ENCODE measurements at regions not wholly inside any gene's neighbourhood (a gene's known extent, or its start where the extent isn't known, plus 50 kb on each side); places are given as distances from the start of the nearest gene placed in this dataset.
"Not testable (repeated sequence)": the region's sequence is repeated elsewhere in the genome, so short reads cannot be mapped to it uniquely, and the experiment has no call there.

GRCh38 chr4:189727982-189728638 is 212.6 kb upstream of the FRG1 start:
- H3K9ac ChIP-seq (ENCODE audit: low read length); H3K27me3 ChIP-seq (ENCODE audit: control insufficient read depth in 1 of 2, insufficient read depth in 2 of 2, low read length in 2 of 2); H3K4me3 ChIP-seq (ENCODE audit: low read depth in 1 of 2, low read length in 2 of 2); H3K36me3 ChIP-seq (ENCODE audit: insufficient read depth, low read length); H3K9me3 ChIP-seq (ENCODE audit: low read length); H3K4me1 ChIP-seq (ENCODE audit: insufficient read depth, low read length); H3K27ac ChIP-seq (ENCODE audit: low read depth, low read length): not testable (repeated sequence)

GRCh38 chr4:189731989-189732388 is 208.7 kb upstream of the FRG1 start:
- not testable (repeated sequence) for H3K4me1 ChIP-seq (ENCODE audit: insufficient read depth, low read length); H3K36me3 ChIP-seq (ENCODE audit: insufficient read depth, low read length); H3K27ac ChIP-seq (ENCODE audit: low read depth, low read length); H3K27me3 ChIP-seq (ENCODE audit: control insufficient read depth in 1 of 2, insufficient read depth in 2 of 2, low read length in 2 of 2); H3K9me3 ChIP-seq (ENCODE audit: low read length); H3K9ac ChIP-seq (ENCODE audit: low read length); H3K4me3 ChIP-seq (ENCODE audit: low read depth in 1 of 2, low read length in 2 of 2)

- H3K4me1 ChIP-seq (ENCODE audit: insufficient read depth, low read length); H3K4me3 ChIP-seq (ENCODE audit: low read depth in 1 of 2, low read length in 2 of 2); H3K36me3 ChIP-seq (ENCODE audit: insufficient read depth, low read length); H3K9me3 ChIP-seq (ENCODE audit: low read length); H3K9ac ChIP-seq (ENCODE audit: low read length); H3K27ac ChIP-seq (ENCODE audit: low read depth, low read length); H3K27me3 ChIP-seq (ENCODE audit: control insufficient read depth in 1 of 2, insufficient read depth in 2 of 2, low read length in 2 of 2): not testable (repeated sequence)
These were observed 207.2 kb upstream of the FRG1 start for GRCh38 chr4:189733507-189733906.

GRCh38 chr4:189734648-189735267 is 205.9 kb upstream of the FRG1 start:
- not testable (repeated sequence) for H3K27ac ChIP-seq (ENCODE audit: low read depth, low read length); H3K4me1 ChIP-seq (ENCODE audit: insufficient read depth, low read length); H3K4me3 ChIP-seq (ENCODE audit: low read depth in 1 of 2, low read length in 2 of 2); H3K36me3 ChIP-seq (ENCODE audit: insufficient read depth, low read length); H3K9me3 ChIP-seq (ENCODE audit: low read length); H3K9ac ChIP-seq (ENCODE audit: low read length); H3K27me3 ChIP-seq (ENCODE audit: control insufficient read depth in 1 of 2, insufficient read depth in 2 of 2, low read length in 2 of 2)

- not testable (repeated sequence) for H3K4me3 ChIP-seq (ENCODE audit: low read depth in 1 of 2, low read length in 2 of 2); H3K9me3 ChIP-seq (ENCODE audit: low read length); H3K27me3 ChIP-seq (ENCODE audit: control insufficient read depth in 1 of 2, insufficient read depth in 2 of 2, low read length in 2 of 2); H3K27ac ChIP-seq (ENCODE audit: low read depth, low read length); H3K36me3 ChIP-seq (ENCODE audit: insufficient read depth, low read length); H3K4me1 ChIP-seq (ENCODE audit: insufficient read depth, low read length); H3K9ac ChIP-seq (ENCODE audit: low read length)
These were observed 204.0 kb upstream of the FRG1 start for GRCh38 chr4:189736656-189737055.

GRCh38 chr4:189740118-189740517 is 200.6 kb upstream of the FRG1 start:
- not testable (repeated sequence) for H3K27ac ChIP-seq (ENCODE audit: low read depth, low read length); H3K9me3 ChIP-seq (ENCODE audit: low read length); H3K27me3 ChIP-seq (ENCODE audit: control insufficient read depth in 1 of 2, insufficient read depth in 2 of 2, low read length in 2 of 2); H3K36me3 ChIP-seq (ENCODE audit: insufficient read depth, low read length); H3K4me3 ChIP-seq (ENCODE audit: low read depth in 1 of 2, low read length in 2 of 2); H3K9ac ChIP-seq (ENCODE audit: low read length); H3K4me1 ChIP-seq (ENCODE audit: insufficient read depth, low read length)

- no peak overlapping the region for H3K9ac ChIP-seq (ENCODE audit: low read length)
- H3K27ac ChIP-seq (ENCODE audit: low read depth, low read length), result no peak overlapping the region
- no peak overlapping the region for H3K4me3 ChIP-seq (ENCODE audit: low read depth in 1 of 2, low read length in 2 of 2)
- H3K27me3 ChIP-seq (ENCODE audit: control insufficient read depth in 1 of 2, insufficient read depth in 2 of 2, low read length in 2 of 2), result no peaks in the 10 kb centered on the region
- no peaks in the 10 kb centered on the region for H3K4me1 ChIP-seq (ENCODE audit: insufficient read depth, low read length)
- no peaks in the 10 kb centered on the region for H3K36me3 ChIP-seq (ENCODE audit: insufficient read depth, low read length)
- no peaks in the 10 kb centered on the region for H3K9me3 ChIP-seq (ENCODE audit: low read length)
These were observed 199.8 kb upstream of the FRG1 start for GRCh38 chr4:189740873-189741272.

GRCh38 chr4:189753092-189753491 is 187.6 kb upstream of the FRG1 start:
- H3K4me3 ChIP-seq (ENCODE audit: low read depth in 1 of 2, low read length in 2 of 2); H3K27ac ChIP-seq (ENCODE audit: low read depth, low read length); H3K4me1 ChIP-seq (ENCODE audit: insufficient read depth, low read length); H3K9me3 ChIP-seq (ENCODE audit: low read length); H3K36me3 ChIP-seq (ENCODE audit: insufficient read depth, low read length); H3K9ac ChIP-seq (ENCODE audit: low read length); H3K27me3 ChIP-seq (ENCODE audit: control insufficient read depth in 1 of 2, insufficient read depth in 2 of 2, low read length in 2 of 2): not testable (repeated sequence)

- Histone ChIP-seq H3K27me3 (ENCODE audit: control insufficient read depth in 1 of 2, insufficient read depth in 2 of 2, low read length in 2 of 2) (no peaks in the 10 kb centered on the region), H3K27ac (ENCODE audit: low read depth, low read length) (no peak overlapping the region), H3K9me3 (ENCODE audit: low read length) (no peaks in the 10 kb centered on the region), H3K36me3 (ENCODE audit: insufficient read depth, low read length) (no peaks in the 10 kb centered on the region), H3K4me1 (ENCODE audit: insufficient read depth, low read length) (no peaks in the 10 kb centered on the region), H3K4me3 (ENCODE audit: low read depth in 1 of 2, low read length in 2 of 2) (no peak overlapping the region), H3K9ac (ENCODE audit: low read length) (no peak overlapping the region)
These were observed 177.1 kb upstream of the FRG1 start for GRCh38 chr4:189763583-189763982.

GRCh38 chr4:189765301-189765700 is 175.4 kb upstream of the FRG1 start:
- H3K4me1 ChIP-seq (ENCODE audit: insufficient read depth, low read length), result no peaks in the 10 kb centered on the region
- H3K4me3 ChIP-seq (ENCODE audit: low read depth in 1 of 2, low read length in 2 of 2), result no peak overlapping the region
- H3K36me3 ChIP-seq (ENCODE audit: insufficient read depth, low read length), result no peaks in the 10 kb centered on the region
- H3K9ac ChIP-seq (ENCODE audit: low read length), result no peak overlapping the region
- H3K27ac ChIP-seq (ENCODE audit: low read depth, low read length), result no peak overlapping the region
- H3K9me3 ChIP-seq (ENCODE audit: low read length), result no peaks in the 10 kb centered on the region
- H3K27me3 ChIP-seq (ENCODE audit: control insufficient read depth in 1 of 2, insufficient read depth in 2 of 2, low read length in 2 of 2), result no peaks in the 10 kb centered on the region

GRCh38 chr4:189765736-189766135 is 174.9 kb upstream of the FRG1 start:
- Histone ChIP-seq H3K9ac (ENCODE audit: low read length) (no peak overlapping the region), H3K36me3 (ENCODE audit: insufficient read depth, low read length) (no peaks in the 10 kb centered on the region), H3K27ac (ENCODE audit: low read depth, low read length) (no peak overlapping the region), H3K9me3 (ENCODE audit: low read length) (no peaks in the 10 kb centered on the region), H3K4me1 (ENCODE audit: insufficient read depth, low read length) (no peaks in the 10 kb centered on the region), H3K27me3 (ENCODE audit: control insufficient read depth in 1 of 2, insufficient read depth in 2 of 2, low read length in 2 of 2) (no peaks in the 10 kb centered on the region), H3K4me3 (ENCODE audit: low read depth in 1 of 2, low read length in 2 of 2) (no peak overlapping the region)

GRCh38 chr4:189767941-189768340 is 172.7 kb upstream of the FRG1 start:
- H3K9ac ChIP-seq (ENCODE audit: low read length), result no peak overlapping the region
- no peak overlapping the region for H3K4me3 ChIP-seq (ENCODE audit: low read depth in 1 of 2, low read length in 2 of 2)
- no peaks in the 10 kb centered on the region for H3K36me3 ChIP-seq (ENCODE audit: insufficient read depth, low read length)
- no peaks in the 10 kb centered on the region for H3K4me1 ChIP-seq (ENCODE audit: insufficient read depth, low read length)
- H3K27ac ChIP-seq (ENCODE audit: low read depth, low read length), result no peak overlapping the region
- H3K27me3 ChIP-seq (ENCODE audit: control insufficient read depth in 1 of 2, insufficient read depth in 2 of 2, low read length in 2 of 2), result no peaks in the 10 kb centered on the region
- H3K9me3 ChIP-seq (ENCODE audit: low read length), result no peaks in the 10 kb centered on the region

All from muscle layer of colon (tissue), 2 donors.